Suprapubic skin (tissue), 4 donors: ENCODE measurements at regions not wholly inside any gene's neighbourhood (a gene's known extent, or its start where the extent isn't known, plus 50 kb on each side); places are given as distances from the start of the nearest gene placed in this dataset.

Experiments
- CTCF ChIP-seq, 2 donors: fragments of 200-600 bp in 1 of 2; fragments of 450-650 bp in 1 of 2; sonication (generic) in 1 of 2; IDR thresholded peaks; one replicate each; pipeline ENCODE4 v1.5.1; 2016 to 2019; ENCODE audit warnings: antibody characterized with exemption in 2 of 2, mild to moderate bottlenecking in 1 of 2, moderate library complexity in 1 of 2
- EP300 ChIP-seq: sonication (generic); formaldehyde crosslinking; IDR thresholded peaks from one replicate; pipeline ENCODE4 v1.6.1; 2017; ENCODE audit warnings: antibody characterized with exemption
- POLR2A ChIP-seq, 2 donors: fragments of 450-650 bp; IDR thresholded peaks; one replicate each; pipeline ENCODE4 v1.6.1; 2017; ENCODE audit warnings: antibody characterized with exemption in 2 of 2, mild to moderate bottlenecking in 2 of 2, moderate library complexity in 2 of 2
- POLR2AphosphoS5 ChIP-seq, 3 donors: sonication (generic); formaldehyde crosslinking; IDR thresholded peaks; one replicate each; pipeline ENCODE4 v1.6.1; 2017; ENCODE audit warnings: antibody characterized with exemption in 3 of 3

GRCh38 chr13:91144054-91144453 lies 203.4 kb upstream of the MIR17HG start:
- TF ChIP-seq CTCF (IDR thresholded peaks at IDR 0.05) (no peak), POLR2AphosphoS5 (IDR thresholded peaks at IDR 0.05) (no peak), POLR2A (IDR thresholded peaks at IDR 0.05) (no peak), EP300 (no peak)
